Limb (tissue), 2 donors: ENCODE measurements at regions not wholly inside any gene's neighbourhood (a gene's known extent, or its start where the extent isn't known, plus 50 kb on each side); places are given as distances from the start of the nearest gene placed in this dataset.
A peak's percentile ranks its signal among the peaks of the same experiment; 100 is the strongest.
"Not testable (repeated sequence)": the region's sequence is repeated elsewhere in the genome, so short reads cannot be mapped to it uniquely, and the experiment has no call there.

Experiments
- DNase-seq, 2 donors: peaks; one replicate each; pipeline ENCODE4 v3.0.0-alpha.2; 2016; ENCODE audit errors: extremely low spot score in 2 of 2

DNA sequence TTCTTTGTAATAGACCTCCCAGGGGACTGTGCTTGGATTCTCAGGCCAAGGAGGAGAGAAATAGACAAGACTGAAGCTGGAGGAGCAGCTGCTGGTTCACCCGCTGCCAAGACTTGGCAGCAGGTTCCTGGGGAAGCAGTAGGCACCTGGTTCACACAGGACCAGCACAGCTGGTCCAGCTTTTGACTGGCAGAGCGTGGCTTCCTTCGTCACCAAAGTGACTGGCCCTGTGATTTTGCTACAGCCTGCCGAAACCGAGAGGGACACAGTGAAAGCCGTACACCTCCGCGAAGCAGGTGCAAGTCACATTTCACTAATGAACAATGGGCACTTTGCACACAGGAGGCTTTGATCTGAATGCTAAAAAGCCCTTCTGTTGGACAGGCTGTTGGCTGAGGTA is 199.0 kb downstream of the RNF144B start:
- no peak for DNase-seq

DNA sequence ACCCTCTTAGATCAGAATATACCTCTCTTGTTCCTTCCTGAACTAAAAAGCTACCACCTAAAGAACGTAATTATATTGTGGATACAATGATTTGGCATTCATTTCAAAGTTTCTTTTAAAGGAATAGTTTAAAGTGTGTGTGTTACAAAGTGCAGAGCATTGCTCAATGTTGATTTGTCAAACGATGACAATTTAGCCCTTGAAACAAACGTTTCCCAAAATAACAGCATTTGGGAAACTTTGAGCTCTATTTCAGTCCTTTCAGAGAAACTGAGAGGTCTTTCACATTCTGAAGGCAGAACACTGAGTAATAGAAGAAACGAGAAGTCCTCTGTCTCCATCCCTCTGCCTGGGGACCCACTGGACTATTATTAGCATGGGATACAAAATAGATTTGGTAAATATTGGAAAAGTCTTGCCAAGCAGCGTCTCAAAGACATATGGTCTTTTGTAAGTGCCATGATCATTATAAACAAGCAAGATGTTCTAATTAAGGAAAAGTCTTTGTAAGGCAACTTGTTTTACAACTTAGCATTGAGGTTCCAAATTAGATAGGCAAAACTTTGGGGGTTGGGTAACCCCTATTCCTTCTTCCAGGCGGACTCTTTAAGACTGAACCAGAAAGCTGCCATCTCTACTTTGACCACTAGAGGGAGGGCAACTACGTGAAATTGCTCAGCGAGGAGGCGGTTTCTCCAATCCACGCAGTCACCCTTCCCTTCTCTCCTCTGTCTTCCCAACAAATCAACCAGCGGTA is 208.8 kb downstream of the RNF144B start:
- DNase-seq = peak; percentile 79 to 83

DNA sequence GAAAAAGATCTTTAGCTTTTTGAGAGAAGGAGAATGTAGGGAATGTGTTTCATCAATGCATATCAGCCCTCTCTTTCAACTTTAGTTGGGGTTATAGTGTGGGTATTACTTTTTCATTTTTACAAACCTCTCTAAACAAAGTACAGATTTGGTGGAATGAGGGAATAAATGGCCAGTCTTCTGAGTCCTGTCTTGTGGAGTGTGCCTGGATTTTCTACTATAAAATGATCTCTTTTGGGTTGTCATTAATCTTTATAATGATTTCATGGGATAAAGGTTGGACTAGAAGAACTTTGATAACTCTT is 209.3 kb downstream of the RNF144B start:
- DNase-seq = no peak

DNA sequence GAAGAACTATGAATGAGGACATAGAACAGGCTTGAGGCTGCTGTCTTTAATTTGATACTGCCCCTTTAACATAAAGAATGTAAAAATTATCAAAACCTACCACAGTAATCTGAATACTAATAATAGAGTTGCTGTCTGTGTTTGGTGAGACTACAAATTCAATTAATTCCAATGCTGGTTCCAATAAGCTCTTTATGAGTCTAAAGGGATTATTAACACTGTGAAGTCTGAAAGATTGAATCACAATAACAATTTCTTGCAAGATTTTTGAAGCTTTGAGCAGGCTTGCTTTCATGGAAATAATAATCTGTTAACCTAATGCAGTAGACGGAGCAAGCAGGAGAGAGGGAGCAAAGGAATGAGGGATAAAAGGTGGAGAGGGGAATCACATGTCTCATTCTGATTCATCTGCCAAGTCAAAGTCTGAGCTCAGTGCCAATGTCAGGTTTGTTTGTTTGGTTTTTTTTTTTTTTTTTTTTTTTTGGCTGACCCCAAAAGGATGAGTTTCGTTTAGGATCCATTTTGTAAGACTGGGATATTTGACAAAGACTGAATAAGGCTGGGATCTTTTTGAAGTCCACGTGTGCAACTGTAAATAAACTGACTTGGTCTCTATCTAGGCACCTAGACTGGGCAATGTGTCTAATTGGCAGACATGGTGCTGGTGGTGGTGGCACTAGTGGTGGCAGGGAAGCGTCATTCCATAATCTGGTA is 211.6 kb downstream of the RNF144B start:
- DNase-seq = no peak

DNA sequence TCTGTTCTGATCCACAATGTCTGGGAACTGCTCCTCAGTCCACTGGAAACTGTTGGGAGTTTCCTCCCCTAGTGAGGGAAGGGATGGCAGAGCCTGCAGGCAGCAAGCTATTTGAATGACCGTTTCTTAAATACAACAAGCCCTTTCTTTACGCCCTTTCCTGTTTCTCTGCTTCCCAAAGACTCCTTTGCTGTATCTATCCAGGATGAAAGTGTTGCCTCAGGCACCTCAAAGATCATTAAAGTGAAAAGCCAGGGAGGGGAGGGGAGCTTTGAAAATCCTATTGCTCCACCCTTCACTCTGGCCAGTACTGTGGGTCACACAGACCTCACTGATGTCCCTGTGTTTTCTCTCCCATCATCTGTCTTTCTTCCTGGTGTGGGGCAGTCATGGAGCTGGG is 213.1 kb downstream of the RNF144B start:
- DNase-seq = no peak

DNA sequence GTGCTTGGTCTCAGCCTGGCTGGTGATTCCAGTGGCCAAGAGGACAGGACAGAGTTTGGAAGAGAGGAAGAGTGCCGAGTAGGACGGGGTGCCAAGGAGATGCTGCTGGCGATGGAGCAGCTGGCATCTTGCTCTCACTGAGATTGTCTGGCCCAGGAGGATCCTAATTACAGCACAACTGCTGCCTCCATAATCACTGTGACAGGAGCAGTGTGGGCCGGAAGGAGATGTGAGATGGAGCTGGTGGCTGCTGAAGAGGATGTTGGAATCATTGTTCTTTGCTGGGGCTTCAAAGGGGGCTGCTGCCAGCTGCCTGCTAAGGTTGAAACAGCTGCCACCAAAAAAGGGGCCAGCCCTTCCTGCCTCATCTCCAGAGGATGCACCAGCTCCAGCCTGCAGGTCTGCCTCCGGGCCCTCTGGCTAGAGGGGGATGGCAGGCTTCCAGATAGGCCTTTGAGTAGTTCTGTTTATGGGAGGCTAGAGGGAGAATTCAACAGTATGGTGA is 214.4 kb downstream of the RNF144B start:
- no peak for DNase-seq

DNA sequence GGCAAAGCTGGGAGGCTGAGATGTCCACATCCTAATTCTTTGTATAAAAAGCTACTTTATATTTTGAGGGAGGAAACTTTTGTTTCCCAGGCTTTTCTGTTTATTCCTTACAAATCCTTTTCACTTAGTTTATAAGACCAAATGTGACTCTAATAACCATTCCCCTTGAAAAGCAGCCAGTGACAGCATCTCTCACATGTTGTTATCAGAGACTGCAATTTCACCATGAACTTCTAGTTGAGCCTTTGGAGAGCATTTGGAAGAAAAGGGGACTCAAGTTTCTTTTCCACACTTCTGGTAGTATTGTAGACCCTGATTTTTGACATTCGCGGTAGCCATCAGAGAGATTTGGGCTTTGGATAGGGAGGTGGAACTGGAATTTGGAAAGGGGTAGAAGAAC is 215.8 kb downstream of the RNF144B start:
- DNase-seq = no peak

DNA sequence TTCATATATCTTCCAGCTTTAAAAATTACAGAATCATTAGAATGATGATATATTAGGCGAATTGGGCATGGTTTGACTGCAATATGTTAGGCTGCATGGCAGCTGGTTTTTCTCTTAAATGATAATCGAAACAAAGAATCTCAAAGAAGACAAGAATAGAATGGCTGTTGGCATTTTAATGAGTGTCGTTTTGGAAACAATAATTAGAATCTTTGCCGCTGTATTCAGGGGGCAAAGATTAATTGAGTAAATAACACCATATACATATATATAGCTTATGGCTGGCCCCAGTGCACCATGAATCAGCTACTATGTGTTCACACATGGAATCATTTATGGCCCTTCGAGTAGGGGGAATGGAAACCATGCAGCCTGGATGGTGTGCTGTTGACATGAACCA is 216.2 kb downstream of the RNF144B start:
- no peak for DNase-seq

DNA sequence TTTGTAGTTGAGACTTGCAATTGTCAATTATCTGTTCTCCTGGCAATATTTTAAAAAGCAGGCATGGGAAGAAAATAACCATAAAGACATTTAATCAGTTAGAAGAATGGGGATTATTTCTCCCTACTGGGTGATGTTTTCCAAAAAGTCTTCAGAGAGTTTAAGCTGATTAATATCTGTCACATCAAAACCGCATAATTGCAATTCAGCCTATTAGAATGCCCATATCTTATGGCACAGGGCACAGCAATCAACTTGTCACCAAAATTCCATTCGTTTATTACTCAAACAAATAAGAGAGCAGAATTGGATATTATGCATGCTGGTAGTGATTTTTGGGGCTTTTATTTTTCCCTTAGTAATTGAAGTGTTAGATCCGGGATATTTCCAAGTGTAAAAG is 218.7 kb downstream of the RNF144B start:
- no peak for DNase-seq

DNA sequence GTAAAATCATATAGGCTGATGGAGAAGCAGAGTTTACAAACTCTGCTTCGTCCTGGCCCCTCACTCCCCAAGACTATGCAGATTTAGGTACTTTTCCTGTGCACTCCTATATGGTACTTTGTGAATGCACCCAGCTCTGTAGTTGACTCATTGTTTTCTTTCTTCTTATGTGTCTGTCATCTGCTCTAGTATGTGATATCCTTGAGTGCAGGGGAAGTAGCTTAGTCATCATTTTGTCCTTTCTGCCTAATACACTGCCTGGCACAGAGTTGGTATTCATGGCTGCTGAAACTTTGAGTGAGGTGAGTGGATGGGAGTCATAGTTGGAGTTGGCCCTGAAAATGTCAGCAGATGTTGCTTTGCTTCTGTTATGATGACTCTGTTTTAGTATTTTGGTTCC is 222.6 kb downstream of the RNF144B start:
- DNase-seq = no peak

DNA sequence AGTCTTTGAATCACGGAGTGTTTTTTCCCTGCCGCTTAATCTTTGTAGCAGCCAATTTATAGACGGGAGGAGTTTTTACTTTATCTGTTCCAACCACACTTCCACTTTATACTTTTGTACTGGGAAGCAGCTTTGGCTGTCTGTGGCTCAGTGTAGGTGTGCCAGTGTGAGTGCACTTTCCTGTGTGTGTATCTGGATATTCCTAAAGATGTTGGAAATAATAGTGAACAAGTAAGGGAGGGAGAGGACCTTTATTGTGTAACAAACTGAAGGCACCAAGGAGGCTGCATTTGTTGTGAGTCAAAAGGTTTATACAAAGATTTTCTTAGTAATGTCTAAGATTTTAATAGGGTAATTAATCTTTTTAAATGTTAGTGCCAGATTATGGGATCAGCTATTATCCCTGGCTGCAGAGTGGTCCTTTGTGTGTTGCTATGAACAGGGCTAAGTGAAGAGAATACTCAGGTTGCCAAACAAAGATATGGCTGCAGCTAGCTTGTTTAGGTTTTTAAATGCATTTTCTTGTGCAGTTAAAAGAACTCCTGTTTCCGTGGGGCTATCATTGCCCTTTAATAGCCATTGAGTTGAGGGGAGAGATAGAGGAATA is 226.3 kb downstream of the RNF144B start:
- DNase-seq = no peak

DNA sequence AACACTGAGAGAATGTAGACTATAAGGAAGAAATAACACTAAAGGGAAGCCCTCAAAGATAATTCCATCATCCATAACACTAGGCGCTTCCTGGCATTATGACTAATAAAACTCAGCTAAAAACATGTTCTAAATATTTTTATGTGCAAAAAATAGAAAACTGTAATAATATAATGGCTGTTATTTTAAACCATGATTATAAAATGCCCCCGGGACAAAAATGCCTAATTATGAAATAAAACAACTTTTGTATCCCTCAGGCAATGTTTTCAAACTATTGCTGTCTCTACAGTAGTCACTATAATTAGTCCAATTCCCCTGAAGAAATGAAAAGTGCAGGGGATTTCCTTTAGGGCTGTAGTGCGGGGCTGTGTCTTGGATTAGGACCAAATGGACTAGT is 242.4 kb downstream of the RNF144B start:
- no peak for DNase-seq

DNA sequence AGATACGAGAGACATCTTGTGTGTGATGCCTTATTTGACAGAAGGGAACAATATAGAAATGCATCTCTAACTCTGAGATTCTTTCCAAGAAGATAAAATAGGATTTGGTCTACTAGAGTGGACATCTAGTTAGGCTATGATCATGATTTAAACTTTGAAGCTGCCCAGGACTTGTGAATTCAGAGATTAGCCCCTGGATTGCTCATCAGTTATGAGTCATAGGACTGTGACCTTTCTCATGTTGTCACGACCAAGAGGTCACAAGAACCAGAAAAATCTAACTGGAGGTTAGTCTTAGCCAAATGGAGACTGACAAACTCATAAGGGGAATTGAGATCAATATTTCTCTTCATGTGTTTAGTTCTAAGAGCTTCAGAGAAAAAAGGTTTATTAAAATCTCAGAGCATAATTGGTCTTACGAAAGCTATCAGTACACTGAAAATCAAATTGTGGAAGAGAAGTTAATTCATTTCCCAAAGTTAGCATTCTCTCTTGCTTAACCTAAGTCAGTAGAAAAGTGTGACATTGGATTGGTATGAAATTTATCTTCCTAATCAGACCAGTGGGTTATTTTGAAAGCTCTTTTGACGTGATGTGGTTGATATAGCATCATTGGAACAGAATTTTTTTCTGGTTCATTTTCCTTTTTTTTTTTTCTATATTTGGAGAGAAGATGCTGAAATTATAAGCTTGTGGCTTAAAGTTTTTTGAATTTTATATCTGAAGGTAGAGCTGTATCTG is 245.7 kb downstream of the RNF144B start:
- no peak for DNase-seq

DNA sequence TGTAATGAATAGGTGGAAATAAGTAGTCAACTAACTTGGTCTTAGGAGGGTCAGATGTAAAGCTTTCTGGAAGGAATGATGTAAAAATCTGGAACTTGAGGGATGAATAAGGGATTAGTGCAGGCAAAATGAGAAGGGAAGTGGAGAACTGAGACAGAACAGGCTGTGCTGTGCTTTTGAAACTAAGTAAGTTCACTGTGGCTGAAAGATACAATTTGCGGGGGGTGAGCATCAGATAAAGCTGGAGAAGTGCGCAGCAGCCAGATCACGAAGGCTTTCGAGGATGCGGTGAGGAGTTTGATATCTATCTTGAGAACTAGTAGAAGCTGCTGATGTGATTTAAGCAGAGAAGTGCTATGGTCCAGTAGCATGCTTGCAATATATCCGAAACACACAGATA is 247.8 kb downstream of the RNF144B start:
- no peak for DNase-seq

DNA sequence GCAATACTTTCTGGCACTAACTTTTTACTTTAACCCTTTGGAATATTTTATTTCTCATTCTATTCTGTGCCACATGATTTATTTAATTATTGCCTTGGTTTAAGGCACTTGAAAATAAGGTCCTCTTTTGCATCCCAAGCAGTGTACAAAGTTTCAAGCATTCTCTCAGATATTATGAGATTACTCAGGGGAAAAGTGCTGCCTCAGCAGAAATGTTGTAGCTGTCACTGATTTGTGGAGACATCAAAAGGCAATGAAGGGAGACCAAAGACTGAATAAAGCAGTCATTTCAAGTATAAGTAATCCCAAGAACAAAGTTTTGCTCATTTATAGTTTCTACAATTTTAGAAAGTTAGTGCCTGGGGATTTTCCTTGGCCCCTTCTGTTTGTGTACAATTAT is 253.0 kb downstream of the RNF144B start:
- no peak for DNase-seq

DNA sequence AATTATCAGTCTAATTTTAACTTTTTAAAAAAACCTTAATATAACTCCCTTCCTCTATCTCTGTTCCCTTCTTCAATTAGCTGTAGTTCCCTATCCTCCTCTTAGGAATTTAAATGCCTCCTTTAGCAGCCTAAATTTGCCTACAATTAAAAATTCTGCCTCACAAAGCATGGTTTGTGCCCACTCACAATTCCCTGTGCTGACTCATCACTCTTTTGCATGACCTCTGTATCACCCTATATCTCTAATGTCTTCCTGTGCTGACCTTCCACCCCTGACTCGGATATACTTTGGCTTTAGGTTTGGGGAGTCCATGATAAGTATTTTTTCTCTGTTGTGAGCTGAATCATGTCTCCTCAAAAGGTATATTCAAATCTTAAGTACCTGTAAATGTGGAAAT is 253.6 kb downstream of the RNF144B start:
- DNase-seq = no peak

DNA sequence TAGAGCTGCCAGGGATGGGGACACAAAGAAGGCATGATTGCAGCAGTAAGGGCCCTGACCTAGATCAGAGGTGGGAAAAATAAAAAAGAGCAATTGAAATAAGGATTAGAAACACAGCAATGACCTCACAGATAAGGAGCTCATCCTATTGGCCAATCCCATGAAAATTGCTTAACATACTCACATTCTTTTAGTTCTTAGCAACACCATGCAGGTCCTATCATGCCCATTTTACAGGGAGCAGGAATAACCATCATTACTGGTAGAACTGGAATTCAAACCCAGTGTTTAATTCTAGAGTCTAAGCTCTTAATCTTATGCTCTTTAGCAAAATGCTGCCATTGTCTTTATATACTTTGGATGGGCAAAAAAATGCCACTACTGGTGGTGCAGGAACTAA is 267.7 kb downstream of the RNF144B start:
- DNase-seq = no peak

DNA sequence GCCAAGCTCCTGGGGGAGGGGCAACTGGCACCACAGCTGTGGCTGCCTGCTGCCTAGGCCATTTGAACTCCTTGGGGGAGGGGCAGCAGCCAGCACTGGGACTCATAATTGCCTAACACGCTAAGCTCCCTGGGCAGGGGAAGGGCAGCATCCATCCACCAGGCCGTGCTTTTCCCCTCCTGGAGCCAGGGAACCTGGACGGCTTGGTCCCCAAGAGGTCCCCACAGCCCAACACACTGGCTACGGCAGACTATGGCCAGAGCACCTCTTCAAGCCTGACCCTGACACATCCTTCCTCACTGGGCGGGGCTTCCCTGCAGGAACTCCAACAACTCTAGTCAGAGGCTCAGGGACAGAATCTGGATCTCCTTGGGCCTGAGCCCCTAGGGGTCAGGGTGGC is 269.4 kb downstream of the RNF144B start:
- DNase-seq = no peak

DNA sequence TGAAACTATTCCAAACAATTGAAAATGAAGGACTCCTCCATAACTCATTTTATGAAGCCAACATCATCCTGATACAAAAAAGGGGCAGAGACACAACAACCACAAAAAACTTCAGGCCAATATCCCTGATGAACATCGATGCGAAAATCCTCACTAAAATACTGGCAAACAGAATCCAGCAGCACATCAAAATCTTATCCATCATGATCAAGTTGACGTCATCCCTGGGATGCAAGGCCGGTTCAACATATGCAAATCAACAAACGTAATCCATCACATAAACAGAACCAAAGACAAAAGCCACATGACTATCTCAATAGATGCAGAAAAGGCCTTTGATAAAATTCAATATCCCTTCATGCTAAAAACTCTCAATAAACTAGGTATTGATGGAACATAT is 272.8 kb downstream of the RNF144B start:
- DNase-seq = not testable (repeated sequence)

DNA sequence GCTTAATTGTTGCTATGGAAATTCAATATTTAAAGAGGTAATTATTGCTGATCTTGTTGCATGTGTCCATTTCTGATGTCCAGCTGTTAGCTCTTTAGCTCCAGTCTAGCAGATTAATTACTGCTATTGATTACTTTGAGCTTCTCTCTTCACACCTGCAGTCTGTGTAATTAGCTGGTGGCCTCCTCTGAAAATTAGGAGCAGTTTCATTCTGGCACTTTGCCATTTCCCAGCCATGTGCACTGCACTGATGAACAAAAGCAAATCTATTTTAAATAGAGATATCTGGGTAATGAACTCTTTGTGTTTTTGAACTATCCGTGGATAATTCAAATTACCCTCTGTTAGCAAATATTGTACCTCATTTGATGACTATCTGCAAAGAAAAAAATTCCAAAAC is 275.9 kb downstream of the RNF144B start:
- no peak for DNase-seq

DNA sequence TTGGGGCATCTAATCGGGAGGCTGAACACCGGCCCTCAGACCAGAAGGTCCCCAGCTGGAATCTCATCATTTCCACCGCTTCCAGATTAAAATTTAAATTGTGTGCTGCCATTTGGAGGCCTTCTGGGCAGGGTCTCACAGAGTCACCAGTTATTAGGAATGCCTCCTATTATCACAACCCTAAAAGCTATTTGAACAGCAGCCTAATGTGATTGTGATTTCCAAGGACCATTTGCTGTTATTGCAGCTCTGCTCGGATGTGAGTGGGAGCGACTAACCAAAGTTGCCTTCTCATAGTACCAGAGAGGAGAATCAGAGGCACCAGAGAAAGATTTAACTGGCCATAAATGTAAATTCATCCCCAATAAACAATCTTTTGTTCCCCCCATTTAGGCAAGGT is 277.3 kb downstream of the RNF144B start:
- no peak for DNase-seq

DNA sequence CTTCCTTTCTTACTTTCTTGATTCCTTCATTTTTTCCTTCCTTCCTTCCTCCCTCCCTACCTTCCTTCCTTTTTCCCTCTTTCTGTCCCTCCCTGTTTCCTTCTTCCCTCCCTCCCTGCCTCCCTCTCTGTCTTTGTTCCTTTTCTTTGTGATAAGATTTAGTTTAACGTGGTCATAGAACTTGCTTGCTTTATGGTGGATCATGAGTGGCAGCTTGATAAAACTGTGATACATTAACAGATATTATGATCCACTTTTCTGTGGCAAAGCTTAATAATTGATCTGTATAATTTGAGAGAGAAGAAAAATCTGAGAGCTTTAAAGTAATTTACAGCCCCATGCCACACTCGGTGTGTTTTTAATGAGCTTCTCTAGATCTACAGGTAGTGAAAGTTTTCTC is 280.5 kb downstream of the RNF144B start:
- no peak for DNase-seq
